ENCODE measurements at regions not wholly inside any gene's neighbourhood (a gene's known extent, or its start where the extent isn't known, plus 50 kb on each side); places are given as distances from the start of the nearest gene placed in this dataset.

GRCh38 chr5:158553962-158554336 is 545.8 kb downstream of the EBF1 start:
- DNase-seq (ENCODE audit: low spot score), result no peak

DNA sequence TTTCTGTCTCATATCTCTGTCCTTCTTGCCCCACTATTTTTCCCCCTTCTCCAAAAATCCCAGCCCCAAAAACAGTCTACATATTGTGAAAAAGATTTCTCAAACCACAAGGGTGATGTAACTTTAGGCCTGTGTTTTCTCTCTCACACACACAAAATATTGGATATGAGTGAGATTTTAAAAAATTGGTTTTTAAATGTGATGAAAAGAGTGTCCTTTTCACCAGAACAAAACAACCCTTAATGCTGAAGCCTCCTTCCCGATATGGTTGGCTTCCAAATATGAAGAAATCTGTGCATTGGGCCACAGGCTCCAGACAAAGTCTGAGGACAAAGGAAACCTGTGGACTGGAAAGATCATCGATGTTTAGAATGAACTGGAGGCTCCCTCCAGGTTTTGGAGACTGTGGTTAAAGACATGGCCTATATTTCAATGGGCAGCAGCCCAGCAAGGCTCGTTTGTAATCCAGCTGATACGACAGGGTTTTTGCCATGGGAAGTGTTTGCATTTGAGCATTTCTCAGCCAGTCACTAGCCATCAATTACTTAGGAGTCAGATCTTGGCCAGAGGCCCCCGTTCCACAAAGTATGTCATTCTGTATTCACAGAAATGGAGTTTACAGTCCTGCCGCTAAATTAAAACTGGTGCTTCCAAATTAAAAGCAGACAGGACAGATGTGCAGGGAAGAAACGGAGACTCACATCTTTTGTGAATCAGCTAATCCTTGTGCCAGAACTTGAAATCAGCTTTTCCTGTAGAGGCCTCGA is 546.3 kb downstream of the EBF1 start:
- DNase-seq (ENCODE audit: low spot score), result no peak

GRCh38 chr5:158552241-158552640 is 547.5 kb downstream of the EBF1 start:
- DNase-seq (ENCODE audit: low spot score), result no peak

DNA sequence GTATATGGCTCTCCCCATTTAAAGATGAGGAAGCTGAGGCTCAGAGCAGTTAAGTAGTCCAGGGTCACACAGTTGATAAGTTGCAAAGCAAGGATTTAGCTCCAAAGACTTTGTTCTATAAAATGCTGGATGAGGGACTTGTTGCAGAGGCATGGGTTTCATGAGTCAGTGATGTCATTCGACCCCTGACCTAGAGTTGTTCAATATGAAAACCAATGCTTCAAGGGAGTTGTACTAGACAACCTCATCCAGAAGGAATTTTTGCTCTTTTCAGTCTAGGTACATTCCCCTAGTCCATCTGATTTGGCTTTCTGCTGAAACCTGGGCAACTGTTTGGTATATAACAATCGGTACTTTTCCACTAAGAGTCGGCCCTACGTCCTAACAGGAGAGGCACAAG is 550.4 kb downstream of the EBF1 start:
- no peak for DNase-seq (ENCODE audit: low spot score)

DNA sequence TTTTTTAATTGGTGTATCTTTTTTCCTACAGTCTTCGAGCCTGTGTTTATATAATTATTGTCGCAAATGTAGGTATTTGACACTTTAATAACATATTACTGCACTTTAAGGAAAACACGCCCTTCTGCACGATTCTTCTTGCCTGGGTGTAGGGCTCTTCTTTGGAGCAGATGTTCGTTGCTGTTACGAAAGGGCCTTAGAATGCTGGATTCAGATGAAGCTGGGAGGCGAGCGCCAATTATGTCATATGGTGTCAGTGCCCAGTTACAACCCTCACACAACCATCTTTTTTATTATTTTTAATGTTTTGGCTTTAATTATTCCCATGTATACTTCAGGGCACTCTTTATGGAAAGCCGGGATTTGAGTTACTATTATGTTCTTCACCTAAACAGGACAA is 553.0 kb downstream of the EBF1 start:
- DNase-seq (ENCODE audit: low spot score), result no peak

GRCh38 chr5:158545949-158546530 is 553.7 kb downstream of the EBF1 start:
- DNase-seq (ENCODE audit: low spot score), result no peak

GRCh38 chr5:158544388-158545339 is 555.1 kb downstream of the EBF1 start:
- no peak for DNase-seq (ENCODE audit: low spot score)

- DNase-seq (ENCODE audit: low spot score), result no peak
Observed at GRCh38 chr5:158543539-158544387, 556.0 kb downstream of the EBF1 start.

- no peak for DNase-seq (ENCODE audit: low spot score)
Observed at GRCh38 chr5:158541536-158542297, 558.0 kb downstream of the EBF1 start.

DNA sequence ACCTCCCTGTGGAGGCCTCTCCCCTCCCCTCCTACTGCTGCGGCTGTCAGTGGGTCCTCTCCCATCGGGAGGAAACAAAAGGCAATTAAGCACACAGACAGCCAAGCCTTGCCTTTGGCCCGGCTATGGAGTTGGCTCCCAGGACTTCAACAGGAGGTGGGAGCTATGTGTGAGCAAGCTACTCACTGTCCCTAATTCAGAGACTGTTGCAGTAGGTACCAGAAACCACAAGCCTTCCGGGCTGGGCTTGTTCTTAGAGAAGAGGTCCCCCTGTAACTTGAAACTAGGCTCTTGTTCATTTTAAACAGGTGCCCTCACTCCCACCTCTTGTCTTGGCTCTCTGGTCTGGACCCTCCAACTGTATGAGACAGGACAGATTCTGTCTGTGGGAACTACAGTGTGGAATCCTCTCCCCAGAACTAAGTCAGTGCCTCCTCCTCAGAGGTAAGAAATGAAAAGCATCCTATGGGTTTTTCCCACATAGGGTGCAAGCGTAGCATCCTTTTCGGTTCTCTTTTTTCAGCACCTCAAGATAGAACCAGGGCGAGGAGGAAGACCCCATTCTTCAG is 561.1 kb downstream of the EBF1 start:
- DNase-seq (ENCODE audit: low spot score), result no peak

DNA sequence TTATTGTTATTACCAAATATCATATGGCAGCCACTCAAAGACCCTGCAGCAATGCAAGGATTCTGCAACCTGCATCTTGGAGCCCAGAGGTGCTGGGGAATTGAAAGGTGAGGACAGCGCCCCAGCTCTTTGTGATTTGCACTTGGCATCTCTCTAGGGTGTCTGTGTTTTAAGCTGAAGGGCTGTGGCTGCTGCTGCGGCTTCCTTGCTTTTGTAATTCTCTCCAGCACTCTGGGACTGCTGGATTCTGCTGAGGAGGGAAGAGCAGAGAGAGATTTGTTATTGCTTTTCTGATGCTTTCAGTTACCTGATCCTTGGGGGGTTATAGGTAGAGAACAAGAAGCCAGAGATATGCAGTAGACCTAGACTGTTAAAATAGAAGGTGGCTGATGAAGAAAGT is 562.4 kb downstream of the EBF1 start:
- DNase-seq (ENCODE audit: low spot score), result no peak

GRCh38 chr5:158534203-158534602 is 565.5 kb downstream of the EBF1 start:
- DNase-seq (ENCODE audit: low spot score), result no peak

GRCh38 chr5:158532739-158533138 is 567.0 kb downstream of the EBF1 start:
- no peak for DNase-seq (ENCODE audit: low spot score)

DNA sequence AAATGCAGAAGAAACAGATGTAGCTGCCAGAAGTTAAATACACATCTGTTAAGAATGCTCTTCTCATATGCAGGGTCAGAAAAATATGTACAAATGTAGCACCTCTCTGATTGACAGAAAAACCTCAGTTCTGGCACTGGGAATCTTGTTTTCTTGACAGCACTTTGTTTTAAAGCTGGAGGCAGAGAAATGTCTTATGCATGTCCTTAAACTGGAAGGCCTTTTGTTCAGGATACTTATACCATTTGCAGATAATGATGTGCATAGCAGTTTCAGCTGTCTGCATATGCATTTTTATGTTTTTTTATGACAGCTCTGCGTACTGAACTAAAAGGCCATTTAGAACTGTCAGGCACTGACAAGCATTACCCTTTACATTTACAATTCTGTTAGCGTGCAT is 567.9 kb downstream of the EBF1 start:
- DNase-seq (ENCODE audit: low spot score), result no peak

DNA sequence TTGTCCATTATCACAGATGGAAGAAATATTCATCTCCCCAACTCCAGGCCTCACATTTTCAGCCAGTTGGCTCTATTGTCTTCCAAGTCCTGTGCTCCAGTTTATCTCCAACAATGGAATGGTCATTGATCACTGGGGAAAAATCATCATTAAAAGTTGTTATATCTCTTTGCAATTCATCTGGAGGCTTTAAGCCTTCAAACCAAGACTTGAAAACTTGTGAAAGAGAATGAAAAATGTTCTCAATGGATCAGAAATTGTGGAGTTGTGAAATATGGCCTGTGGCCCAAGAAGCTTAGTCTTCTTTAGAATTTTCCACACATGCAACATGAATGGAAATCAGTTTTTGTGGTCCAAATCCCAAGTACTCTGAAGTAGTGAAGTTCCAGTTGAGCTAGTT is 569.6 kb downstream of the EBF1 start:
- no peak for DNase-seq (ENCODE audit: low spot score)

- no peak for DNase-seq (ENCODE audit: low spot score)
Observed at GRCh38 chr5:158529454-158529853, 570.3 kb downstream of the EBF1 start.

GRCh38 chr5:158525663-158526062 is 574.1 kb downstream of the EBF1 start:
- no peak for DNase-seq (ENCODE audit: low spot score)

GRCh38 chr5:158524070-158524469 is 575.6 kb downstream of the EBF1 start:
- no peak for DNase-seq (ENCODE audit: low spot score)

- DNase-seq (ENCODE audit: low spot score), result no peak
Observed at GRCh38 chr5:158522776-158523175, 576.9 kb downstream of the EBF1 start.

- DNase-seq (ENCODE audit: low spot score), result no peak
Observed at GRCh38 chr5:158521995-158522394, 577.7 kb downstream of the EBF1 start.
